H1 (cell line): ENCODE measurements at regions not wholly inside any gene's neighbourhood (a gene's known extent, or its start where the extent isn't known, plus 50 kb on each side); places are given as distances from the start of the nearest gene placed in this dataset.
A peak's percentile ranks its signal among the peaks of the same experiment; 100 is the strongest.

Experiments used
- CTCF ChIA-PET: fragments of 300-600 bp; sonication (Branson Sonifier 250); formaldehyde crosslinking; loops from one replicate; lab custom pipeline; 2021; ENCODE audit not compliant: partially characterized antibody; lab: Charles Lee
- POLR2A ChIA-PET: fragments of 300-600 bp; sonication (Branson Sonifier 250); formaldehyde crosslinking; loops from one replicate; lab custom pipeline; 2021; ENCODE audit warnings: inconsistent platforms; ENCODE audit not compliant: partially characterized antibody; lab: Charles Lee
- DNase-seq, 2 experiments: peaks; one replicate each; pipeline versions ENCODE4 v3.0.0 to v3.0.0-alpha.2; 2010 to 2022; ENCODE audit warnings: low spot score in 2 of 2, low read depth in 1 of 2, mixed read lengths in 1 of 2
- FAIRE-seq: peaks from 2 replicates; lab custom pipeline; 2011; peaks lifted over from hg19 to GRCh38; lab: Jason Lieb, UNC
- H2AFZ ChIP-seq: 2 replicates; pipeline ENCODE4 v1.8.1; 2012; ENCODE audit warnings: low read length, inconsistent platforms
- H2AK5ac ChIP-seq: 2 replicates; pipeline ENCODE4 v1.6.1; 2013; ENCODE audit warnings: low read depth, low read length
- H2BK120ac ChIP-seq: replicated peaks from 2 replicates; pipeline ENCODE3; 2013; ENCODE audit warnings: low read depth, low read length, inconsistent platforms
- H2BK12ac ChIP-seq: 2 replicates; pipeline ENCODE4 v1.6.1; 2013; ENCODE audit warnings: low read depth, low read length
- H2BK15ac ChIP-seq: 2 replicates; pipeline ENCODE4 v1.6.1; 2013; ENCODE audit warnings: low read length
- H2BK20ac ChIP-seq: 2 replicates; pipeline ENCODE4 v1.6.1; 2013; ENCODE audit warnings: low read length
- H2BK5ac ChIP-seq: 2 replicates; pipeline ENCODE4 v1.6.1; 2013; ENCODE audit warnings: low read depth, low read length
- H3K14ac ChIP-seq: 2 replicates; pipeline ENCODE4 v1.6.1; 2013; ENCODE audit warnings: inconsistent platforms; ENCODE audit not compliant: insufficient read length
- H3K18ac ChIP-seq: 2 replicates; pipeline ENCODE4 v1.6.1; 2013; ENCODE audit warnings: low read length; ENCODE audit errors: extremely low read depth
- H3K23ac ChIP-seq: 2 replicates; pipeline ENCODE4 v1.6.1; 2013; ENCODE audit warnings: inconsistent platforms; ENCODE audit not compliant: insufficient read length
- H3K23me2 ChIP-seq: 2 replicates; pipeline ENCODE4 v1.6.1; 2013; ENCODE audit warnings: low read depth, low read length
- H3K27ac ChIP-seq: 2 replicates; pipeline ENCODE4 v1.6.1; 2011; ENCODE audit warnings: low read depth, low read length, inconsistent platforms
- H3K27me3 ChIP-seq, 4 experiments: replicated peaks in 1 of 4; 1 replicate in 1 of 4; 2 replicates in 3 of 4; pipeline versions ENCODE4 v1.6.1 to v1.8.1; 2011 to 2013; ENCODE audit warnings: low read length in 3 of 4, mild to moderate bottlenecking in 3 of 4, inconsistent platforms in 2 of 4, mixed read lengths in 2 of 4, moderate library complexity in 1 of 4; ENCODE audit not compliant: control insufficient read depth in 3 of 4, insufficient read depth in 3 of 4; ENCODE audit errors: extremely low read depth in 1 of 4
- H3K36me3 ChIP-seq, 4 experiments: 2 replicates each; pipeline versions ENCODE4 v1.6.1 to v1.8.1; 2011 to 2013; ENCODE audit warnings: mild to moderate bottlenecking in 4 of 4, low read length in 3 of 4, moderate library complexity in 2 of 4, control low read depth in 1 of 4, inconsistent platforms in 1 of 4; ENCODE audit not compliant: insufficient read depth in 4 of 4, control insufficient read depth in 2 of 4
- H3K4ac ChIP-seq: replicated peaks from 2 replicates; pipeline ENCODE3; 2013; ENCODE audit warnings: low read length, low read depth, mixed read lengths, inconsistent platforms; ENCODE audit not compliant: insufficient read length
- H3K4me1 ChIP-seq, 4 experiments: replicated peaks in 1 of 4; 1 replicate in 1 of 4; 2 replicates in 3 of 4; pipeline versions ENCODE4 v1.6.1 to v1.8.1; 2011 to 2013; ENCODE audit warnings: low read length in 3 of 4, inconsistent platforms in 2 of 4, mixed read lengths in 1 of 4; ENCODE audit not compliant: insufficient read depth in 4 of 4, control insufficient read depth in 3 of 4
- H3K4me2 ChIP-seq, 2 experiments: 2 replicates each; pipeline versions ENCODE4 v1.6.1 to v1.8.1; 2011 to 2013; ENCODE audit warnings: low read depth in 2 of 2, low read length in 2 of 2, control low read depth in 1 of 2, inconsistent platforms in 1 of 2, mild to moderate bottlenecking in 1 of 2; ENCODE audit not compliant: insufficient read depth in 1 of 2
- H3K4me3 ChIP-seq, 4 experiments: fragments of 200-600, 300-600 bp in 1 of 4; sonication (generic), shearing (Covaris generic), sonication (Bioruptor Twin) in 1 of 4; 2 replicates each; pipeline versions ENCODE4 v1.5.1 to v1.8.1; 2011 to 2016; ENCODE audit warnings: low read length in 4 of 4, low read depth in 3 of 4, control low read depth in 2 of 4, inconsistent platforms in 2 of 4, mild to moderate bottlenecking in 2 of 4, mixed read lengths in 1 of 4, moderate library complexity in 1 of 4; ENCODE audit not compliant: insufficient read depth in 2 of 4; ENCODE audit errors: extremely low read depth in 1 of 4
- H3K56ac ChIP-seq: replicated peaks from 2 replicates; pipeline ENCODE3; 2013; ENCODE audit warnings: low read depth, mild to moderate bottlenecking, mixed read lengths, low read length, inconsistent platforms; ENCODE audit not compliant: insufficient read length
- H3K79me1 ChIP-seq: 2 replicates; pipeline ENCODE4 v1.6.1; 2013; ENCODE audit warnings: low read depth, low read length, control low read depth
- H3K79me2 ChIP-seq, 2 experiments: 2 replicates each; pipeline versions ENCODE4 v1.6.1 to v1.8.1; 2012 to 2013; ENCODE audit warnings: low read length in 2 of 2, mild to moderate bottlenecking in 2 of 2, inconsistent platforms in 1 of 2; ENCODE audit not compliant: insufficient read depth in 2 of 2, control insufficient read depth in 1 of 2
- H3K9ac ChIP-seq, 4 experiments: replicated peaks in 1 of 4; 1 replicate in 1 of 4; 2 replicates in 3 of 4; pipeline versions ENCODE4 v1.6.1 to v1.8.1; 2011 to 2013; ENCODE audit warnings: low read depth in 3 of 4, low read length in 3 of 4, control low read depth in 2 of 4, mild to moderate bottlenecking in 2 of 4, moderate library complexity in 2 of 4, inconsistent platforms in 1 of 4; ENCODE audit errors: extremely low read depth in 1 of 4
- H3K9me3 ChIP-seq, 2 experiments: 2 replicates each; pipeline versions ENCODE4 v1.6.1 to v1.8.1; 2012 to 2013; ENCODE audit warnings: mild to moderate bottlenecking in 2 of 2, moderate library complexity in 2 of 2, control low read depth in 1 of 2, inconsistent platforms in 1 of 2, low read depth in 1 of 2, low read length in 1 of 2, mixed read lengths in 1 of 2; ENCODE audit not compliant: insufficient read depth in 2 of 2
- H4K20me1 ChIP-seq, 2 experiments: replicated peaks in 1 of 2; 2 replicates each; pipeline versions ENCODE3 to v1.8.1; 2011 to 2013; ENCODE audit warnings: inconsistent platforms in 2 of 2, low read length in 2 of 2, mild to moderate bottlenecking in 1 of 2; ENCODE audit not compliant: insufficient read depth in 2 of 2, control insufficient read depth in 1 of 2
- H4K5ac ChIP-seq: 2 replicates; pipeline ENCODE4 v1.6.1; 2013; ENCODE audit warnings: low read length, low read depth, mixed read lengths, inconsistent platforms; ENCODE audit not compliant: insufficient read length
- H4K8ac ChIP-seq: 2 replicates; pipeline ENCODE4 v1.8.0; 2013; ENCODE audit warnings: mild to moderate bottlenecking, moderate library complexity, low read length, inconsistent platforms; ENCODE audit not compliant: insufficient read depth; ENCODE audit errors: extremely low read depth
- H4K91ac ChIP-seq: replicated peaks from 2 replicates; pipeline ENCODE3; 2013; ENCODE audit warnings: low read length, mixed read lengths, inconsistent platforms; ENCODE audit not compliant: insufficient read length
- SP2 ChIP-seq: IDR thresholded peaks from 2 replicates; pipeline ENCODE4 v1.6.1; 2012; ENCODE audit warnings: mild to moderate bottlenecking, low read length, inconsistent platforms
- WGBS, 2 experiments: shearing (Covaris generic) in 1 of 2; methylation state at CpG; one replicate each; pipeline versions ENCODE4 v1.1.6 to v1.1.7; 2013 to 2015; ENCODE audit warnings: low lambda C conversion rate in 2 of 2, mixed read lengths in 2 of 2, inconsistent platforms in 1 of 2, low coverage in 1 of 2, missing lambda C conversion rate in 1 of 2; ENCODE audit not compliant: insufficient replicate concordance in 2 of 2, insufficient coverage in 1 of 2, insufficient read length in 1 of 2; ENCODE audit errors: extremely low coverage in 1 of 2, missing lambda C conversion rate in 1 of 2; 5-methylcytosine and 5-hydroxymethylcytosine counted together

GRCh38 chr12:90842477-90842876, 112.5 kb downstream of the CCER1 start:
- H3K14ac ChIP-seq, result no peak overlapping the region
- H4K8ac ChIP-seq, result no peak overlapping the region
- H3K56ac ChIP-seq, result no peak overlapping the region
- H3K4me2 ChIP-seq, result 0 out of 4 replicates have a peak overlapping the region, but pooled peaks of 1 of the 2 experiments have one; percentile 32
- H2AFZ ChIP-seq, result peak overlapping the region; percentile 97
- WGBS, 2 experiments, result 42% methylated on average over 4 of the region's 4 CpGs; no CpG with 5 or more reads in 1 of the 2 experiments
- no peak overlapping the region for H3K9ac ChIP-seq
- CTCF ChIA-PET, result interaction anchor here (0.6 to 2.5 kb wide), 3 partner anchors 9 to 366 kb away, joined by 4 to 11 read pairs (median 4); no protein-coding TSS in a partner anchor
- H3K27me3 ChIP-seq, result no peaks in the 10 kb centered on the region
- no peak overlapping the region for H4K91ac ChIP-seq
- no peak overlapping the region for H2BK20ac ChIP-seq
- H3K4me1 ChIP-seq, result peaks cover 0 to 3% (median under 1%) of the 10 kb centered on the region in 4 experiments; a peak in 1 of 7 replicates
- no peak overlapping the region for H3K23ac ChIP-seq
- H2BK5ac ChIP-seq, result no peak overlapping the region
- no peak overlapping the region for H3K27ac ChIP-seq
- POLR2A ChIA-PET, result no interaction called here
- H2AK5ac ChIP-seq, result no peak overlapping the region
- no peak overlapping the region for H3K4ac ChIP-seq
- H3K79me1 ChIP-seq, result no peaks in the 10 kb centered on the region
- no peaks in the 10 kb centered on the region for H4K20me1 ChIP-seq
- H2BK120ac ChIP-seq, result no peak overlapping the region
- DNase-seq (peak in 1 of 2 experiments; percentile 5), FAIRE-seq (no peak)
- H3K36me3 ChIP-seq, result no peaks in the 10 kb centered on the region
- no peak overlapping the region for H3K4me3 ChIP-seq
- no peaks in the 10 kb centered on the region for H3K9me3 ChIP-seq
- H2BK15ac ChIP-seq, result no peak overlapping the region
- no peak for TF ChIP-seq SP2
- no peaks in the 10 kb centered on the region for H3K23me2 ChIP-seq
- H3K79me2 ChIP-seq, result no peaks in the 10 kb centered on the region
- no peak overlapping the region for H2BK12ac ChIP-seq
- no peak overlapping the region for H3K18ac ChIP-seq
- H4K5ac ChIP-seq, result no peak overlapping the region
